Colon (tissue), 2 donors: ENCODE measurements at regions not wholly inside any gene's neighbourhood (a gene's known extent, or its start where the extent isn't known, plus 50 kb on each side); places are given as distances from the start of the nearest gene placed in this dataset.
"Not testable (repeated sequence)": the region's sequence is repeated elsewhere in the genome, so short reads cannot be mapped to it uniquely, and the experiment has no call there.

Source experiments
- FAIRE-seq: peaks from 2 replicates; lab custom pipeline; 2012; peaks lifted over from hg19 to GRCh38; lab: Jason Lieb, UNC
- donor health status: control.
- donor health status: control.

GRCh38 chr1:185681034-185681633, 53.1 kb upstream of the HMCN1 start:
- FAIRE-seq, result no peak

- FAIRE-seq, result no peak
Observed at GRCh38 chr1:185680453-185680852, 53.7 kb upstream of the HMCN1 start.

- FAIRE-seq, result no peak
Observed at GRCh38 chr1:185679220-185679619, 55.0 kb upstream of the HMCN1 start.

GRCh38 chr1:185676969-185677368, 57.2 kb upstream of the HMCN1 start:
- no peak for FAIRE-seq

GRCh38 chr1:185674201-185674600, 60.0 kb upstream of the HMCN1 start:
- peak; percentile 21 for FAIRE-seq

- no peak for FAIRE-seq
Observed at GRCh38 chr1:185672719-185673360, 61.4 kb upstream of the HMCN1 start.

GRCh38 chr1:185670187-185670627, 64.0 kb upstream of the HMCN1 start:
- no peak for FAIRE-seq

- no peak for FAIRE-seq
Observed at GRCh38 chr1:185668013-185668412, 66.2 kb upstream of the HMCN1 start.

GRCh38 chr1:185666582-185666981, 67.6 kb upstream of the HMCN1 start:
- no peak for FAIRE-seq

GRCh38 chr1:185663771-185664296, 70.4 kb upstream of the HMCN1 start:
- FAIRE-seq, result peak; percentile 45

- no peak for FAIRE-seq
Observed at GRCh38 chr1:185663332-185663731, 70.9 kb upstream of the HMCN1 start.

GRCh38 chr1:185661971-185662370, 72.2 kb upstream of the HMCN1 start:
- no peak for FAIRE-seq

GRCh38 chr1:185656663-185657062, 77.5 kb upstream of the HMCN1 start:
- FAIRE-seq, result no peak

- FAIRE-seq, result no peak
Observed at GRCh38 chr1:185654952-185655314, 79.3 kb upstream of the HMCN1 start.

GRCh38 chr1:185654199-185654951, 79.8 kb upstream of the HMCN1 start:
- FAIRE-seq, result no peak

- FAIRE-seq, result no peak
Observed at GRCh38 chr1:185653615-185654014, 80.6 kb upstream of the HMCN1 start.

- FAIRE-seq, result no peak
Observed at GRCh38 chr1:185652348-185652747, 81.8 kb upstream of the HMCN1 start.

GRCh38 chr1:185650602-185651230, 83.5 kb upstream of the HMCN1 start:
- peak; percentile 43 for FAIRE-seq

GRCh38 chr1:185648858-185649589, 85.2 kb upstream of the HMCN1 start:
- no peak for FAIRE-seq

- not testable (repeated sequence) for FAIRE-seq
Observed at GRCh38 chr1:185647597-185648267, 86.5 kb upstream of the HMCN1 start.

GRCh38 chr1:185646202-185646683, 87.9 kb upstream of the HMCN1 start:
- peak; percentile 93 for FAIRE-seq
